ENCODE measurements at regions not wholly inside any gene's neighbourhood (a gene's known extent, or its start where the extent isn't known, plus 50 kb on each side); places are given as distances from the start of the nearest gene placed in this dataset.
"Not testable (repeated sequence)": the region's sequence is repeated elsewhere in the genome, so short reads cannot be mapped to it uniquely, and the experiment has no call there.

GRCh38 chr3:106355873-106356272 is 487.1 kb upstream of the CBLB start:
- peaks cover 4% of the 10 kb centered on the region for H3K36me3 Mint-ChIP-seq (ENCODE audit: low read depth)
- Histone ChIP-seq H3K27ac (ENCODE audit: low read depth, low read length) (no peak overlapping the region), H3K27me3 (ENCODE audit: control insufficient read depth, insufficient read depth, low read length, poor library complexity, severe bottlenecking) (no peaks in the 10 kb centered on the region), H3K4me1 (ENCODE audit: control insufficient read depth, insufficient read depth, low read length) (no peaks in the 10 kb centered on the region), H3K9me3 (ENCODE audit: control insufficient read depth, low read length) (no peaks in the 10 kb centered on the region), H3K36me3 (ENCODE audit: control insufficient read depth, insufficient read depth, low read length) (no peaks in the 10 kb centered on the region), H3K9ac (ENCODE audit: extremely low read depth, low read length, poor library complexity, severe bottlenecking) (no peak overlapping the region), H3K4me3 (ENCODE audit: low read length) (no peak overlapping the region)
- no peak overlapping the region for H3K27ac Mint-ChIP-seq
- no peak for DNase-seq
- 92% methylated on average over 3 of the region's 3 CpGs; no CpG with 5 or more reads in 1 of the 2 experiments for WGBS, 2 experiments (ENCODE audit: insufficient coverage in 1 of 2, insufficient read length in 1 of 2)
- peaks cover 9% of the 10 kb centered on the region for H3K9me3 Mint-ChIP-seq
- H3K4me1 Mint-ChIP-seq, result peaks cover 8% of the 10 kb centered on the region
- H3K27me3 Mint-ChIP-seq (ENCODE audit: insufficient read depth), result no peaks in the 10 kb centered on the region
- TF ChIP-seq CTCF (conservative IDR thresholded peaks at IDR 0.05), result no peak
- no peak overlapping the region for H3K4me3 Mint-ChIP-seq

GRCh38 chr3:106359692-106360091 is 490.9 kb upstream of the CBLB start:
- H3K9me3 ChIP-seq (ENCODE audit: control insufficient read depth, low read length), result no peaks in the 10 kb centered on the region

GRCh38 chr3:106360901-106361300 is 492.1 kb upstream of the CBLB start:
- H3K27ac ChIP-seq (ENCODE audit: low read depth, low read length); H3K4me1 Mint-ChIP-seq; H3K27me3 ChIP-seq (ENCODE audit: control insufficient read depth, insufficient read depth, low read length, poor library complexity, severe bottlenecking); H3K9me3 Mint-ChIP-seq; H3K27ac Mint-ChIP-seq; H3K36me3 ChIP-seq (ENCODE audit: control insufficient read depth, insufficient read depth, low read length); DNase-seq; H3K4me3 ChIP-seq (ENCODE audit: low read length); H3K9ac ChIP-seq (ENCODE audit: extremely low read depth, low read length, poor library complexity, severe bottlenecking); H3K9me3 ChIP-seq (ENCODE audit: control insufficient read depth, low read length); H3K4me3 Mint-ChIP-seq; H3K4me1 ChIP-seq (ENCODE audit: control insufficient read depth, insufficient read depth, low read length); H3K36me3 Mint-ChIP-seq (ENCODE audit: low read depth); H3K27me3 Mint-ChIP-seq (ENCODE audit: insufficient read depth): not testable (repeated sequence)
- WGBS, 2 experiments (ENCODE audit: insufficient coverage in 1 of 2, insufficient read length in 1 of 2), result 100% methylated on average over 1 of the region's 1 CpG; no CpG with 5 or more reads in 1 of the 2 experiments

More at GRCh38 chr3:106359692-106360091, 490.9 kb upstream of the CBLB start:
- H3K27me3 Mint-ChIP-seq (ENCODE audit: insufficient read depth), result no peaks in the 10 kb centered on the region
- H3K27ac Mint-ChIP-seq, result no peak overlapping the region
- H3K4me1 ChIP-seq (ENCODE audit: control insufficient read depth, insufficient read depth, low read length), result no peaks in the 10 kb centered on the region
- no peaks in the 10 kb centered on the region for H3K27me3 ChIP-seq (ENCODE audit: control insufficient read depth, insufficient read depth, low read length, poor library complexity, severe bottlenecking)
- DNase-seq, result no peak
- H3K4me1 Mint-ChIP-seq, result peaks cover 8% of the 10 kb centered on the region
- no peaks in the 10 kb centered on the region for H3K36me3 ChIP-seq (ENCODE audit: control insufficient read depth, insufficient read depth, low read length)
- H3K27ac ChIP-seq (ENCODE audit: low read depth, low read length), result no peak overlapping the region
- no peak for TF ChIP-seq CTCF (conservative IDR thresholded peaks at IDR 0.05)
- H3K4me3 ChIP-seq (ENCODE audit: low read length), result no peak overlapping the region
- no peaks in the 10 kb centered on the region for H3K36me3 Mint-ChIP-seq (ENCODE audit: low read depth)
- H3K4me3 Mint-ChIP-seq, result no peak overlapping the region
- no peaks in the 10 kb centered on the region for H3K9me3 Mint-ChIP-seq
- H3K9ac ChIP-seq (ENCODE audit: extremely low read depth, low read length, poor library complexity, severe bottlenecking), result no peak overlapping the region
- WGBS, 2 experiments (ENCODE audit: insufficient coverage in 1 of 2, insufficient read length in 1 of 2), result 93% methylated on average over 2 to 3 of the region's 3 CpGs

- WGBS, 2 experiments (ENCODE audit: insufficient coverage in 1 of 2, insufficient read length in 1 of 2), result 78% methylated on average over 1 of the region's 1 CpG; no CpG with 5 or more reads in 1 of the 2 experiments
- Histone ChIP-seq H3K9ac (ENCODE audit: extremely low read depth, low read length, poor library complexity, severe bottlenecking) (no peak overlapping the region), H3K27me3 (ENCODE audit: control insufficient read depth, insufficient read depth, low read length, poor library complexity, severe bottlenecking) (no peaks in the 10 kb centered on the region), H3K36me3 (ENCODE audit: control insufficient read depth, insufficient read depth, low read length) (no peaks in the 10 kb centered on the region), H3K4me3 (ENCODE audit: low read length) (no peak overlapping the region), H3K27ac (ENCODE audit: low read depth, low read length) (no peak overlapping the region), H3K9me3 (ENCODE audit: control insufficient read depth, low read length) (no peaks in the 10 kb centered on the region), H3K4me1 (ENCODE audit: control insufficient read depth, insufficient read depth, low read length) (no peaks in the 10 kb centered on the region)
- no peak overlapping the region for H3K27ac Mint-ChIP-seq
- H3K36me3 Mint-ChIP-seq (ENCODE audit: low read depth), result no peaks in the 10 kb centered on the region
- no peaks in the 10 kb centered on the region for H3K9me3 Mint-ChIP-seq
- H3K27me3 Mint-ChIP-seq (ENCODE audit: insufficient read depth), result no peaks in the 10 kb centered on the region
- no peak for DNase-seq
- no peak overlapping the region for H3K4me3 Mint-ChIP-seq
- no peak for TF ChIP-seq CTCF (conservative IDR thresholded peaks at IDR 0.05)
- no peaks in the 10 kb centered on the region for H3K4me1 Mint-ChIP-seq
Observed at GRCh38 chr3:106364477-106364876, 495.7 kb upstream of the CBLB start.

Measured in endodermal cell (in vitro differentiated cells).